A549 (cell line): ENCODE measurements at regions not wholly inside any gene's neighbourhood (a gene's known extent, or its start where the extent isn't known, plus 50 kb on each side); places are given as distances from the start of the nearest gene placed in this dataset.

Experiments used
- CBX2 ChIP-seq: fragments of 200-600 bp; sonication (generic); IDR thresholded peaks from 2 replicates; pipeline ENCODE4 v1.6.1; 2016; ENCODE audit warnings: low read depth, mild to moderate bottlenecking, borderline replicate concordance
- CEBPB ChIP-seq, 2 experiments: fragments of >200 bp in 1 of 2; sonication (Bioruptor Twin) in 1 of 2; formaldehyde crosslinking in 1 of 2; IDR thresholded peaks; 2 replicates each; pipeline ENCODE4 v1.6.1; 2012 to 2016
- CHD2 ChIP-seq: fragments of 150-350 bp; IDR thresholded peaks from 2 replicates; pipeline ENCODE4 v1.6.1; 2014; ENCODE audit warnings: low read length; ENCODE audit not compliant: partially characterized antibody
- HEYL ChIP-seq: fragments of 250-450 bp; sonication (Bioruptor Pico); IDR thresholded peaks from 2 replicates; pipeline ENCODE4 v1.8.0; 2021; ENCODE audit warnings: mild to moderate bottlenecking, moderate library complexity
- MAZ ChIP-seq: fragments of 150-350 bp; IDR thresholded peaks from 2 replicates; pipeline ENCODE4 v1.6.1; 2014; ENCODE audit warnings: antibody characterized with exemption, low read depth, low read length, borderline replicate concordance
- MYC ChIP-seq: IDR thresholded peaks from 2 replicates; pipeline ENCODE4 v1.6.1; 2012; ENCODE audit warnings: mild to moderate bottlenecking, inconsistent platforms, low read length, improper control_type of control experiment, borderline replicate concordance
- NFE2L2 ChIP-seq: fragments of 150-350 bp; conservative IDR thresholded peaks from 2 replicates; pipeline ENCODE4 v1.6.1; 2014; ENCODE audit warnings: low read length
- POLR2A ChIP-seq: IDR thresholded peaks from 2 replicates; pipeline ENCODE4 v1.6.1; 2012; ENCODE audit warnings: mild to moderate bottlenecking, low read length
- RAD21 ChIP-seq, 2 experiments: fragments of >200 bp in 1 of 2; sonication (Bioruptor Twin) in 1 of 2; formaldehyde crosslinking in 1 of 2; IDR thresholded peaks in 1 of 2; conservative IDR thresholded peaks in 1 of 2; 2 replicates in 1 of 2; 3 replicates in 1 of 2; pipeline ENCODE4 v1.6.1; 2012 to 2018; ENCODE audit warnings: inconsistent platforms in 1 of 2
- RFX5 ChIP-seq: fragments of 450-650 bp; IDR thresholded peaks from 2 replicates; pipeline ENCODE4 v1.7.1; 2014; ENCODE audit warnings: antibody characterized with exemption, mild to moderate bottlenecking, moderate library complexity
- TF ChIP-seq, protein P1 (sequence below): fragments of >200 bp; sonication (Bioruptor Twin); formaldehyde crosslinking; IDR thresholded peaks from 3 replicates; pipeline ENCODE4 v1.5.1; 2016
- TF ChIP-seq, protein P2 (sequence below): IDR thresholded peaks from 2 replicates; pipeline ENCODE4 v1.6.1; 2012
- TF ChIP-seq, protein P3 (sequence below): fragments of 200-600 bp; sonication (generic); IDR thresholded peaks from 2 replicates; pipeline ENCODE4 v1.6.1; 2016; ENCODE audit warnings: antibody characterized with exemption, mild to moderate bottlenecking, moderate library complexity

DNA sequence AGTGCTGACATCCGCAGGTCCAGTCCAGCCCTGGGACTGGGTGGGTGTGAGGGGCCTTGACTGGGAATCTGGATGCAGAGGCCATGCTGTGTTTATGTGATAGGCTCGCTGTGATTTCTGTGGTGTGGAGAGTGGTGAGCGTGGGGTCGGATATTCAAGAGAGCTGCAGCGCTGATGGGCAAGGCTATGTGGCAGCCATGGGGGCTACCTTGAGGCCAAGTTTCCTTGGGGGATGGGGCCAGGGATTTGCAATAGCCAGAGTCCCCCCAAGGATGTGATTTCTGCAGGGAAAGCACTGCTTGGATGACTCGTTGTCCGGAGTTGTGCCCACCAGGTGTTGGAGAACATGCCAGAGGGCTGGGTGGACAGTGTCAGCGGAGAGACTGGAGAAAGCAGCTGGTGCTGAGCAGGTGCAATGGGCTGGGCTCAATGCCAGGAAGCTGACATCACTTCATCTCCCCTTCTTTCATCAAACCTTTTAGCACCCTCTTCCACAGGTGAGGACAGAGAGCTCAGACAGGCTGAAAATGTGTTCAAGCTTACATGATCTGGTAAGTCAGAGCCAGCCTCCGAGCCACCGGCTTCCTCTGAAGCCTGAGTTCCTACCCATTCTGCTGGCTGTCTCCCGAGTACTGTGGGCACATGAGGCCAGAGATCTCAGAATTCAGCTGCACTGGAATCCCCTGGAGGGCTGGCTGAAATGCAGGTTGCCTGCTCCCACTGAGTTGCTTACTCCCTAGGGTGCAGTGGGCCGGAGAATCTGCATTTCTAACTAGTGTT lies 132.9 kb downstream of the RHOU start:
- TF ChIP-seq, protein P1, sequence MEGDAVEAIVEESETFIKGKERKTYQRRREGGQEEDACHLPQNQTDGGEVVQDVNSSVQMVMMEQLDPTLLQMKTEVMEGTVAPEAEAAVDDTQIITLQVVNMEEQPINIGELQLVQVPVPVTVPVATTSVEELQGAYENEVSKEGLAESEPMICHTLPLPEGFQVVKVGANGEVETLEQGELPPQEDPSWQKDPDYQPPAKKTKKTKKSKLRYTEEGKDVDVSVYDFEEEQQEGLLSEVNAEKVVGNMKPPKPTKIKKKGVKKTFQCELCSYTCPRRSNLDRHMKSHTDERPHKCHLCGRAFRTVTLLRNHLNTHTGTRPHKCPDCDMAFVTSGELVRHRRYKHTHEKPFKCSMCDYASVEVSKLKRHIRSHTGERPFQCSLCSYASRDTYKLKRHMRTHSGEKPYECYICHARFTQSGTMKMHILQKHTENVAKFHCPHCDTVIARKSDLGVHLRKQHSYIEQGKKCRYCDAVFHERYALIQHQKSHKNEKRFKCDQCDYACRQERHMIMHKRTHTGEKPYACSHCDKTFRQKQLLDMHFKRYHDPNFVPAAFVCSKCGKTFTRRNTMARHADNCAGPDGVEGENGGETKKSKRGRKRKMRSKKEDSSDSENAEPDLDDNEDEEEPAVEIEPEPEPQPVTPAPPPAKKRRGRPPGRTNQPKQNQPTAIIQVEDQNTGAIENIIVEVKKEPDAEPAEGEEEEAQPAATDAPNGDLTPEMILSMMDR, result no peak
- no peak for TF ChIP-seq CHD2
- TF ChIP-seq MYC, result no peak
- TF ChIP-seq CBX2, result no peak
- no peak for TF ChIP-seq RFX5
- no peak for TF ChIP-seq POLR2A
- no peak for TF ChIP-seq CEBPB (IDR thresholded peaks at IDR 0.05)
- TF ChIP-seq, protein P2, sequence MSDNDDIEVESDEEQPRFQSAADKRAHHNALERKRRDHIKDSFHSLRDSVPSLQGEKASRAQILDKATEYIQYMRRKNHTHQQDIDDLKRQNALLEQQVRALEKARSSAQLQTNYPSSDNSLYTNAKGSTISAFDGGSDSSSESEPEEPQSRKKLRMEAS, result no peak
- TF ChIP-seq NFE2L2, result no peak
- TF ChIP-seq HEYL (CRISPR knock-in tag), result no peak
- no peak for TF ChIP-seq RAD21 (conservative IDR thresholded peaks at IDR 0.05 in 1 of 2, IDR thresholded peaks at IDR 0.05 in 1 of 2)
- TF ChIP-seq MAZ, result no peak
- TF ChIP-seq, protein P3, sequence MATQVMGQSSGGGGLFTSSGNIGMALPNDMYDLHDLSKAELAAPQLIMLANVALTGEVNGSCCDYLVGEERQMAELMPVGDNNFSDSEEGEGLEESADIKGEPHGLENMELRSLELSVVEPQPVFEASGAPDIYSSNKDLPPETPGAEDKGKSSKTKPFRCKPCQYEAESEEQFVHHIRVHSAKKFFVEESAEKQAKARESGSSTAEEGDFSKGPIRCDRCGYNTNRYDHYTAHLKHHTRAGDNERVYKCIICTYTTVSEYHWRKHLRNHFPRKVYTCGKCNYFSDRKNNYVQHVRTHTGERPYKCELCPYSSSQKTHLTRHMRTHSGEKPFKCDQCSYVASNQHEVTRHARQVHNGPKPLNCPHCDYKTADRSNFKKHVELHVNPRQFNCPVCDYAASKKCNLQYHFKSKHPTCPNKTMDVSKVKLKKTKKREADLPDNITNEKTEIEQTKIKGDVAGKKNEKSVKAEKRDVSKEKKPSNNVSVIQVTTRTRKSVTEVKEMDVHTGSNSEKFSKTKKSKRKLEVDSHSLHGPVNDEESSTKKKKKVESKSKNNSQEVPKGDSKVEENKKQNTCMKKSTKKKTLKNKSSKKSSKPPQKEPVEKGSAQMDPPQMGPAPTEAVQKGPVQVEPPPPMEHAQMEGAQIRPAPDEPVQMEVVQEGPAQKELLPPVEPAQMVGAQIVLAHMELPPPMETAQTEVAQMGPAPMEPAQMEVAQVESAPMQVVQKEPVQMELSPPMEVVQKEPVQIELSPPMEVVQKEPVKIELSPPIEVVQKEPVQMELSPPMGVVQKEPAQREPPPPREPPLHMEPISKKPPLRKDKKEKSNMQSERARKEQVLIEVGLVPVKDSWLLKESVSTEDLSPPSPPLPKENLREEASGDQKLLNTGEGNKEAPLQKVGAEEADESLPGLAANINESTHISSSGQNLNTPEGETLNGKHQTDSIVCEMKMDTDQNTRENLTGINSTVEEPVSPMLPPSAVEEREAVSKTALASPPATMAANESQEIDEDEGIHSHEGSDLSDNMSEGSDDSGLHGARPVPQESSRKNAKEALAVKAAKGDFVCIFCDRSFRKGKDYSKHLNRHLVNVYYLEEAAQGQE, result no peak
